Neural progenitor cell (in vitro differentiated cells): ENCODE measurements at regions not wholly inside any gene's neighbourhood (a gene's known extent, or its start where the extent isn't known, plus 50 kb on each side); places are given as distances from the start of the nearest gene placed in this dataset.

Source experiments
- EZH2phosphoT487 ChIP-seq: fragments of 200-600 bp; sonication (generic); IDR thresholded peaks from 2 replicates; pipeline ENCODE4 v1.6.1; 2017; ENCODE audit warnings: antibody characterized with exemption
- TF ChIP-seq, protein P1 (sequence below): fragments of 200-600 bp; sonication (generic); IDR thresholded peaks from 2 replicates; pipeline ENCODE4 v1.5.1; 2017; ENCODE audit warnings: antibody characterized with exemption, mild to moderate bottlenecking

DNA sequence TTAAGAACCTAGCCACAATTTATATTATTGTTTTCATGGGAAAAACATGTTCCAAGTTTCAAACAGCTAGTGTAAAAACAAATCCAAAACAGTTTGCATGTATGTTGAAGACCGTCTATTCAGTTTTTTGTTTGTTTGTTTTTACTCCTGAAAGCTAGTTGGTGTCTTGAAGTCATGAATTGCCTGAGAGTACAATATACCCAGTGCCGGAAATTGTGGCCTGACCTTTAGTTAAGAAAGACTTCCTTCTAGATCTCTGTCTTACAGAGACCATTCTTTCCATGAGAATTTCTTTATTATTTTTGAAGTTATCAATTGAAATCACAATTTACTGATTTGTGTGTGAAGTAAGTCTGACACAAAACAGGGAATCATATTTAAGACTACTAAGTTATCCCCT is 474.8 kb downstream of the KCNJ2 start:
- TF ChIP-seq, protein P1, sequence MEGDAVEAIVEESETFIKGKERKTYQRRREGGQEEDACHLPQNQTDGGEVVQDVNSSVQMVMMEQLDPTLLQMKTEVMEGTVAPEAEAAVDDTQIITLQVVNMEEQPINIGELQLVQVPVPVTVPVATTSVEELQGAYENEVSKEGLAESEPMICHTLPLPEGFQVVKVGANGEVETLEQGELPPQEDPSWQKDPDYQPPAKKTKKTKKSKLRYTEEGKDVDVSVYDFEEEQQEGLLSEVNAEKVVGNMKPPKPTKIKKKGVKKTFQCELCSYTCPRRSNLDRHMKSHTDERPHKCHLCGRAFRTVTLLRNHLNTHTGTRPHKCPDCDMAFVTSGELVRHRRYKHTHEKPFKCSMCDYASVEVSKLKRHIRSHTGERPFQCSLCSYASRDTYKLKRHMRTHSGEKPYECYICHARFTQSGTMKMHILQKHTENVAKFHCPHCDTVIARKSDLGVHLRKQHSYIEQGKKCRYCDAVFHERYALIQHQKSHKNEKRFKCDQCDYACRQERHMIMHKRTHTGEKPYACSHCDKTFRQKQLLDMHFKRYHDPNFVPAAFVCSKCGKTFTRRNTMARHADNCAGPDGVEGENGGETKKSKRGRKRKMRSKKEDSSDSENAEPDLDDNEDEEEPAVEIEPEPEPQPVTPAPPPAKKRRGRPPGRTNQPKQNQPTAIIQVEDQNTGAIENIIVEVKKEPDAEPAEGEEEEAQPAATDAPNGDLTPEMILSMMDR, result no peak
- TF ChIP-seq EZH2phosphoT487, result no peak
